ENCODE measurements at regions not wholly inside any gene's neighbourhood (a gene's known extent, or its start where the extent isn't known, plus 50 kb on each side); places are given as distances from the start of the nearest gene placed in this dataset.
"Not testable (repeated sequence)": the region's sequence is repeated elsewhere in the genome, so short reads cannot be mapped to it uniquely, and the experiment has no call there.

- intact Hi-C loops (cut with DNase I; ENCODE audit: low total_unique reads), result no loop called here
- TF ChIP-seq POLR2AphosphoS5 (IDR thresholded peaks at IDR 0.05) (no peak), CTCF (IDR thresholded peaks at IDR 0.05 in 8 of 11, conservative IDR thresholded peaks at IDR 0.05 in 3 of 11) (no peak), POLR2A (IDR thresholded peaks at IDR 0.05) (no peak)
- DNase-seq, result no peak
- H3K4me1 ChIP-seq, result no peaks in the 10 kb centered on the region
- peaks cover 0 to 10% (median 5%) of the 10 kb centered on the region in 8 donors for H3K9me3 ChIP-seq
- no peak overlapping the region for H3K27ac ChIP-seq
- no peaks in the 10 kb centered on the region for H3K27me3 ChIP-seq (replicated peaks in 1 of 7)
- 72 to 92% (median 82%) methylated on average over 6 of the region's 6 CpGs for WGBS, 5 donors
- H3K4me3 ChIP-seq, result no peak overlapping the region
- no peaks in the 10 kb centered on the region for H3K36me3 ChIP-seq
Measured at GRCh38 chr13:50543782-50544181, 299.7 kb downstream of the DLEU7 start.

GRCh38 chr13:50544211-50544610 lies 299.3 kb downstream of the DLEU7 start:
- 83 to 94% (median 90%) methylated on average over 3 of the region's 3 CpGs for WGBS, 5 donors

DNA sequence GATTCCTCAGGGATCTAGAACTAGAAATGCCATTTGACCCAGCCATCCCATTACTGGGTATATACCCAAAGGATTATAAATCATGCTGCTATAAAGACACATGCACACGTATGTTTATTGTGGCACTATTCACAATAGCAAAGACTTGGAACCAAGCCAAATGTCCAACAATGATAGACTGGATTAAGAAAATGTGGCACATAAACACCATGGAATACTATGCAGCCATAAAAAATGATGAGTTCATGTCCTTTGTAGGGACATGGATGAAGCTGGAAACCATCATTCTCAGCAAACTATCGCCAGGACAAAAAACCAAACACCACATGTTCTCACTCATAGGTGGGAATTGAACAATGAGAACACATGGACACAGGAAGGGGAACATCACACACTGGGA lies 296.3 kb downstream of the DLEU7 start:
- H3K27me3 ChIP-seq (replicated peaks in 1 of 7); DNase-seq; H3K9me3 ChIP-seq; H3K4me3 ChIP-seq; H3K4me1 ChIP-seq; intact Hi-C loops (cut with DNase I; ENCODE audit: low total_unique reads); H3K36me3 ChIP-seq; H3K27ac ChIP-seq: not testable (repeated sequence)
- WGBS, 5 donors, result 88 to 100% methylated on average over 2 of the region's 2 CpGs; no CpG with 5 or more reads in 3 of the 5 donors

More at GRCh38 chr13:50544211-50544610, 299.3 kb downstream of the DLEU7 start:
- Histone ChIP-seq H3K36me3 (no peaks in the 10 kb centered on the region), H3K27ac (no peak overlapping the region), H3K4me3 (no peak overlapping the region), H3K27me3 (replicated peaks in 1 of 7) (no peaks in the 10 kb centered on the region), H3K4me1 (no peaks in the 10 kb centered on the region), H3K9me3 (peaks cover 0 to 5% (median under 1%) of the 10 kb centered on the region in 8 donors)
- TF ChIP-seq CTCF (IDR thresholded peaks at IDR 0.05 in 8 of 11, conservative IDR thresholded peaks at IDR 0.05 in 3 of 11), result no peak
- no peak for TF ChIP-seq POLR2A (IDR thresholded peaks at IDR 0.05)
- no peak for TF ChIP-seq POLR2AphosphoS5 (IDR thresholded peaks at IDR 0.05)
- no peak for DNase-seq
- intact Hi-C loops (cut with DNase I; ENCODE audit: low total_unique reads), result no loop called here

GRCh38 chr13:50548586-50548985 lies 294.9 kb downstream of the DLEU7 start:
- TF ChIP-seq POLR2A (IDR thresholded peaks at IDR 0.05) (no peak), POLR2AphosphoS5 (IDR thresholded peaks at IDR 0.05) (no peak), CTCF (IDR thresholded peaks at IDR 0.05 in 8 of 11, conservative IDR thresholded peaks at IDR 0.05 in 3 of 11) (no peak)
- intact Hi-C loops (cut with DNase I; ENCODE audit: low total_unique reads), result no loop called here
- WGBS, 5 donors, result 81 to 93% (median 87%) methylated on average over 2 of the region's 2 CpGs
- no peak overlapping the region for H3K4me3 ChIP-seq
- H3K36me3 ChIP-seq, result no peaks in the 10 kb centered on the region
- H3K27me3 ChIP-seq (replicated peaks in 1 of 7), result no peaks in the 10 kb centered on the region
- no peaks in the 10 kb centered on the region for H3K9me3 ChIP-seq
- no peak for DNase-seq
- no peaks in the 10 kb centered on the region for H3K4me1 ChIP-seq
- H3K27ac ChIP-seq, result no peak overlapping the region
